ENCODE measurements at regions not wholly inside any gene's neighbourhood (a gene's known extent, or its start where the extent isn't known, plus 50 kb on each side); places are given as distances from the start of the nearest gene placed in this dataset.

- no peaks in the 10 kb centered on the region for H3K79me2 ChIP-seq (ENCODE audit: low read length)
- peaks cover 8% of the 10 kb centered on the region; the same call in 1 of the 2 replicates for H3K27me3 ChIP-seq (ENCODE audit: low read length)
- H3K9me3 ChIP-seq (ENCODE audit: low read length), result no peaks in the 10 kb centered on the region
- H3K4me2 ChIP-seq (ENCODE audit: low read length), result no peak overlapping the region
- H3F3A ChIP-seq (ENCODE audit: low read length, unreplicated experiment), result no peaks in the 10 kb centered on the region
- BruUV-seq (replicated peaks), result no TSS peak
- H3K9me2 ChIP-seq (replicated peaks; ENCODE audit: low read length), result no peaks in the 10 kb centered on the region
- no peak overlapping the region for H3K4me3 ChIP-seq (ENCODE audit: low read length)
- POLR2A ChIA-PET (ENCODE audit: unreplicated experiment), result no interaction called here
- no peak overlapping the region for H3K27ac ChIP-seq (ENCODE audit: low read length)
- H4K20me1 ChIP-seq (ENCODE audit: low read length), result no peaks in the 10 kb centered on the region
- no peak for ATAC-seq
- H3K36me3 ChIP-seq (ENCODE audit: low read depth, low read length), result no peaks in the 10 kb centered on the region
- no peak overlapping the region for H3K9ac ChIP-seq (ENCODE audit: low read length)
- intact Hi-C loops (cut with micrococcal nuclease), result no loop called here
- TF ChIP-seq EZH2 (IDR thresholded peaks at IDR 0.05; ENCODE audit: low read length, unreplicated experiment), result no peak
- no peak for TF ChIP-seq EZH2phosphoT487 (IDR thresholded peaks at IDR 0.05; ENCODE audit: borderline replicate concordance, low read length)
- TF ChIP-seq CTCF (conservative IDR thresholded peaks at IDR 0.05; ENCODE audit: low read depth, low read length), result no peak
- H2AFZ ChIP-seq (ENCODE audit: low read length), result no peak overlapping the region
- CTCF ChIA-PET, result no interaction called here
- H3K4me1 ChIP-seq (ENCODE audit: insufficient read depth, low read length), result no peaks in the 10 kb centered on the region
- no peak for DNase-seq
Observed at GRCh38 chr3:28718074-28718849, 369.6 kb upstream of the AZI2 start.

GRCh38 chr3:28726840-28727239, 378.2 kb upstream of the AZI2 start:
- Histone ChIP-seq H4K20me1 (ENCODE audit: low read length) (no peaks in the 10 kb centered on the region), H3K4me1 (ENCODE audit: insufficient read depth, low read length) (no peaks in the 10 kb centered on the region), H3K4me3 (ENCODE audit: low read length) (no peak overlapping the region), H3K9me2 (replicated peaks; ENCODE audit: low read length) (no peaks in the 10 kb centered on the region), H2AFZ (ENCODE audit: low read length) (no peak overlapping the region), H3K27me3 (ENCODE audit: low read length) (peaks cover 4% of the 10 kb centered on the region; the same call in 1 of the 2 replicates), H3F3A (ENCODE audit: low read length, unreplicated experiment) (no peaks in the 10 kb centered on the region), H3K9ac (ENCODE audit: low read length) (no peak overlapping the region), H3K4me2 (ENCODE audit: low read length) (no peak overlapping the region), H3K79me2 (ENCODE audit: low read length) (no peaks in the 10 kb centered on the region), H3K9me3 (ENCODE audit: low read length) (no peaks in the 10 kb centered on the region), H3K27ac (ENCODE audit: low read length) (no peak overlapping the region), H3K36me3 (ENCODE audit: low read depth, low read length) (no peaks in the 10 kb centered on the region)
- BruUV-seq (replicated peaks), result no TSS peak
- POLR2A ChIA-PET (ENCODE audit: unreplicated experiment), result no interaction called here
- ATAC-seq (peak; percentile 87), DNase-seq (peak; percentile 66)
- CTCF ChIA-PET, result interaction anchor here (0.7 to 1.5 kb wide), 3 partner anchors 59 to 250 kb away, joined by 3 to 8 read pairs (median 4); no protein-coding TSS in a partner anchor
- intact Hi-C loops (cut with micrococcal nuclease), result loop anchor here (1.0 to 10.0 kb wide), 2 partner anchors 132 to 251 kb away; no protein-coding TSS in a partner anchor
- no peak for TF ChIP-seq EZH2 (IDR thresholded peaks at IDR 0.05; ENCODE audit: low read length, unreplicated experiment)
- peak; percentile 85 for TF ChIP-seq CTCF (conservative IDR thresholded peaks at IDR 0.05; ENCODE audit: low read depth, low read length)
- TF ChIP-seq EZH2phosphoT487 (IDR thresholded peaks at IDR 0.05; ENCODE audit: borderline replicate concordance, low read length), result no peak

DNA sequence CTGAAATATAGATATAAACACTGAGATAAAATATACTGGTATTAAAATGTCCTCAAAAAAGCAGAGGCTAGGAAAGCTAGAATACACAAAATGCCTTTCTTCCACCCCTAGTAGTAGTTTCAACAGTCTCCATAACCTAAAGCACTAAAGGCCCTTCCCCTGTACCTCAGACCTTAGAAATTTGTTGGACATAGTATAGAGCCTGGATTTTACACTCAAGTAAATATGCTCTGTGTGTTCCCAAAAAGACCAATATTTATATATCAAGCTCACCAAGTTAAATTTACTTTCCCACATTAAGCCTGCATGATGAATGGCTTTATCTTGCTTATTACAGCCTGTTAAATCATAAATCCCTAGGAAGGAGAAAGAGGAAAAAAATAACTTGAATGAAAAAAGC, 378.7 kb upstream of the AZI2 start:
- Histone ChIP-seq H3K4me1 (ENCODE audit: insufficient read depth, low read length) (no peaks in the 10 kb centered on the region), H3K9me2 (replicated peaks; ENCODE audit: low read length) (no peaks in the 10 kb centered on the region), H3F3A (ENCODE audit: low read length, unreplicated experiment) (no peaks in the 10 kb centered on the region), H4K20me1 (ENCODE audit: low read length) (no peaks in the 10 kb centered on the region), H3K27ac (ENCODE audit: low read length) (no peak overlapping the region), H3K27me3 (ENCODE audit: low read length) (peaks cover 4% of the 10 kb centered on the region; the same call in 1 of the 2 replicates), H3K9me3 (ENCODE audit: low read length) (no peaks in the 10 kb centered on the region), H3K9ac (ENCODE audit: low read length) (no peak overlapping the region), H3K36me3 (ENCODE audit: low read depth, low read length) (no peaks in the 10 kb centered on the region), H3K4me3 (ENCODE audit: low read length) (no peak overlapping the region), H2AFZ (ENCODE audit: low read length) (no peak overlapping the region), H3K4me2 (ENCODE audit: low read length) (no peak overlapping the region), H3K79me2 (ENCODE audit: low read length) (no peaks in the 10 kb centered on the region)
- intact Hi-C loops (cut with micrococcal nuclease), result loop anchor here (1.0 to 10.0 kb wide), 2 partner anchors 133 to 251 kb away; no protein-coding TSS in a partner anchor
- ChIA-PET POLR2A (ENCODE audit: unreplicated experiment) (no interaction called here), CTCF (interaction anchor here (1.2 to 1.5 kb wide), 2 partner anchors 60 to 251 kb away, joined by 3 to 8 read pairs; no protein-coding TSS in a partner anchor)
- TF ChIP-seq EZH2 (IDR thresholded peaks at IDR 0.05; ENCODE audit: low read length, unreplicated experiment) (no peak), EZH2phosphoT487 (IDR thresholded peaks at IDR 0.05; ENCODE audit: borderline replicate concordance, low read length) (no peak), CTCF (conservative IDR thresholded peaks at IDR 0.05; ENCODE audit: low read depth, low read length) (no peak)
- BruUV-seq (replicated peaks), result no TSS peak
- no peak for DNase-seq
- no peak for ATAC-seq
